ENCODE measurements at regions not wholly inside any gene's neighbourhood (a gene's known extent, or its start where the extent isn't known, plus 50 kb on each side); places are given as distances from the start of the nearest gene placed in this dataset.
"Not testable (repeated sequence)": the region's sequence is repeated elsewhere in the genome, so short reads cannot be mapped to it uniquely, and the experiment has no call there.

DNA sequence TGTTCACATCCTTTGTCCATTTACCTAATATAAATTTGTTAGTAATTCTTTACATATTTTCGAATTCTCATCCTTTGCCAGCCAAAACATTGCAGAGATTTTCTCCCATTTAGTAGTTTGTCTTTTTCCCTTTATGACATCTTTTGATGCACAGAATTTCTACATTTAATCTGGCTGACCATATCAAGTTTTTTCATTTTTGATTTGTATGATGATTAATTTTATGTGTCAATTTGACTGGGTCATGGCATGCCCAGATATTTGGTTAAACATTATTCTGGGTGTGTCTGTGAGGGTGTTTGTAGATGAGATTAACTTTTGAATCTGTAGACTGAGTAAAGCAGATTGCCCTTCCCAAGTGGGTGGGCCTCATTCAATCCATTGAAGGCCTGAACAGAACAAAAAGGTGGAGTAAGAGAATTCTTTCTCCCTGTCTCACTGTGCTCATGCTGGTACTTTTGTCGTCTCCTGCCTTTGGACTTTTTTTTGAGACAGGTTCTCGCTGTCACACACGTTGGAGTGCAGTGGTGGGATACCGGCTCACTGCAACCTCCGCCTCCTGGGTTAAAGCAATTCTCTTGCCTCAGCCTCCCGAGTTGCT lies 72.1 kb upstream of the EPB41L1 start:
- DNase-seq (ENCODE audit: low read depth), result no peak

DNA sequence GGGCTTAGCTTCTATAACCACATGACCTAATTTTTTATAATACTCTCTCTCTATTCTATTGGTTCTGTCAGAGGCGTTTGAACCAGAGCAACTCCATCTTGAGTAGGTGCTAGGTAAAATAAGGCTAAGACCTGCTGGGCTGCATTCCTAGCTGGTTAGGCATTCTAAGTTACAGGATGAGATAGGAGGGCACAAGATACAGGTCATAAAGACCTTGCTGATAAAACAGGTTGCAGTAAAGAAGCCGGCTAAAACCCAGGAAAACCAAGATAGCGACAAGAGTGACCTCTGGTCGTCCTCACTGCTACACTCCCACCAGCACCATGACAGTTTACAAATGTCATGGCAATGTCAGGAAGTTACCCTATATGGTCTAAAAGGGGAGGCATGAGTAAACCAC lies 71.3 kb upstream of the EPB41L1 start:
- DNase-seq (ENCODE audit: low read depth), result not testable (repeated sequence)

DNA sequence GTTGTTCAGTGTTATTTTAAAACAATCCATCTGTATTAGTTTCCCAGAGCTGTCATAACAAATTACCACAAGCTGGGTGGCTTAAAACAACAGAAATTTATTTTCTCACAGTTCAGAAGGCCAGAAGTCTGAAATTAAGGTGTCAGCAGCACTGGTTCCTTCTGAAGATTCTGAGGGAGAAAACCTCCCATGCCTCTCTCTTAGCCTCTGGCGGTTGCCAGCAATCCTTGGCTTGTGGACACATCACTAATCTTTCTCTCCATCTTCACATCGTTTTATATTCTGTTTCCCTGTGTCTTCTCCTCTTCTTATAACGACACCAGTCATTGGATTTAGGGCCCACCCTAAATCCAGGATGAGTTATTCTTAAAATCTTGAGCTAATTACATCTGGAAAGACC lies 70.2 kb upstream of the EPB41L1 start:
- no peak for DNase-seq (ENCODE audit: low read depth)

DNA sequence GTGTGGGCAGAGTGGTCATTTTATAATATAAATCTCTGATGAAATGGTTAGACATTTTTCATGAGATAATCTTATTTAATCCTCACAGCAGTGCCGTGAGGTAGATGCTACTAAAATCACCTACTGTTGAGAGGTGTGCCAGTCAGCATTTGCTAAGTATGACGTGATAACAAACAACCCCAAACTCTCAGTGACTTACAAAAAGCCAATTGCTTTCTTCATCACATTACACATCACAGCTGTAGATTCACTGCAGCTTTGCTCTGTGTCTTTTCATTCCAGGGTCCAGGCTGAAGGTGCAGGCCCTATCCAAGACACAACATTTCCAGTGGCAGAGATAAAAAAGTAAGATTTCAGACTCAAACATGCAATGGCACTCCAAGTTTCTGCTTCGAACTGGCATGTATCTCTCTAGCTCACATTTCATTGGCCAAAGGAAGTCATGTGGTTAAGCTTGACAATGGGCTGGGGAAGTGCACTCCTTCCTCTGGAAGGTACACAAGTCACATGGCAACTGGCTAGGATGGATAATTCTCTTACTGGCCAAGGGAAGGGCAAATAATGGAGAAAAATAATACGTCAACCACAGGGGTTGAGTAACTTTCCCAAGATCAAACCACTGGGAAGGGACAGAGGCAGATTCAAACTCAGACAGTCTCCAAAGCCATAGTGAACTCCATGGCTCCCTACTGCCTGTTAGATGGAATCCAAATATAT lies 69.5 kb upstream of the EPB41L1 start:
- no peak for DNase-seq (ENCODE audit: low read depth)

GRCh38 chr20:36085686-36086267 lies 68.8 kb upstream of the EPB41L1 start:
- no peak for DNase-seq (ENCODE audit: low read depth)

DNA sequence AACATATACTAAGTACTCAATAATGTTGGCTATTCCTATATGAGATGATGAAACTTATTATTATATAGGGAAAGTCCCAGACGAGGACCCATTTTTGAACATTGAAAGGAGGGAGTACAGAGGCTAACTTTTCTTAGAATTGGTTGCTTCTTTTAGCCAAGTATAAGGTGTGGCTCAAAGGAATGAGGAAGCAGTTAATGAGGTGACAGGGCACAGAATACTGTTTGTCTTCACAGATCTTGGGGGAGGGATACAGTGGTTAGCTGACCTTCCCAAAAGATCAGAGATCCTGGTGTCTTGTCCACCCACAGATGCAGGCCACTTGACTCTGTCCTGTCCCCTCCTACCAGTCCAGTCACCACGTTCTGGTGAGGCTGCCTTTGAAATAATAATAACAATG lies 67.8 kb upstream of the EPB41L1 start:
- no peak for DNase-seq (ENCODE audit: low read depth)

GRCh38 chr20:36090223-36090622 lies 64.3 kb upstream of the EPB41L1 start:
- no peak for DNase-seq (ENCODE audit: low read depth)

GRCh38 chr20:36091561-36092397 lies 62.8 kb upstream of the EPB41L1 start:
- no peak for DNase-seq (ENCODE audit: low read depth)

DNA sequence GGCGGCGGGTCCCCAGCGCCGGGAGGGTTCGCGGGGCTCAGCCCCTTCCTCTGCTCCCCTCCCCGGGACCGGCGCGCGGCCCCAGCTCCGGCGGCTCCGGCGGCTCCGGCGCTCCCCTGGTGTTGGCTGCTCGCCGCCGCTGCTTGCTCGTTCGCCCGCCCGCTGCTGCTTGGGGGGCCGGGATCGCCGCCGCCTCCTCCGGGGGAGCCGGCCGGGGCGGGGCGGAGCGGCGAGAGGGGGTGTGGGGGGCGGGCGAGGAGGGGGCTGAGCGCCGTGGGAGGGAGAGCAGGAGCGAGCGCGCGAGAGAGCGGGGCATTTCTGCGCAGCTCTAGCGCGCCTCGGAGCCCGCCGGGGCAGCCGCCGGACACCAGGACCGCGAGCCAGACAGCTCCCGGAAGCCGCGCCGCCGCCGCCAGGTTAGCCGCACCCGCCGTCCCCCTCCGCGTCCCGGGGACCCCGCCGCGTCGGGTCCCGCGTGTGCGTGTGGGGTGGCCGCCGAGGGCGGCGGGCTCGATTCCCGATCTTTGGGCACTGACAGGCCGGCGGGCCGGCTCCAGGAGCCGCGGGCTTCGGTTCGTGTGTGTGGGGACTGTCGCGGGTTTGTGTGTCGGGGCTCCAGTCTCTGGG lies 62.0 kb upstream of the EPB41L1 start:
- DNase-seq (ENCODE audit: low read depth), result no peak

DNA sequence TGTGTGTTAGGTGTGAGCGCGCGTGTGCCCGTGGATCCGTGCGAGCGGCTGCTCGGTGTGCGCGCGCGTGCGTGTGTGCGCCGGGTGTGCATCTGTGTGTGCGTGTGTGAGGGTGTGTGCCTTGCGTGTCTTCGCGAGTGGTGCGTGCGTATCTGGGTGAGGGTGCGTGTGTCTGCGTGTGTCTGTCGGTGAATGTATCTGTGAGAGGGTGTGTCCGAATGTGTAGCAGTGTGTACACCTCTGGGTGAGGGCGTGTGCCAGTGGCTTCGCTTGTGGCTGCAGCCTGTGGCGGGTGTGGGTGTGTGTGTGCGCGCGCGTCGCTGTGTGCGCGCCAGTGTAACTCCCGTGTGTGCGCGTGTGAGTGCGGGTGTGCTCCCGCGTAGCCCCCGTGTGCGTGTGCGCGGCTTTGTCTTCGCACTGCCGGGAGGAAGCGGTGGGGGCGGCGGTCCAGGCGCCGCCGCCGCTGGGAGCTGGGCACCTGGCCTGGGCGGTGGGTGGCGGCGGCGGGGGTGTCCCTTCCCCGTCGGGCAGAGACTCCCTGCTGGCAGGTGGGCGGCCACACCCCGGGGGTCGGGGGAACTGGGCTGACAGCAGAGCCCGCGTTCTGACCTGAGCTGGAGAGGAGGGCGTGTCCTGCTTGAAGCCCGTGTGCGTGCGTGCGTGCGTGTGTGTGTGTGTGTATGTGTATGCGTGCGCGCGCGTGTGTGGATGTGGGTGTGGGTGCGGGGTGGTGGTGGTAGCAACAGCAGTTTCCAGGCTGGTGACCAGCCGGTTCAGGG lies 61.3 kb upstream of the EPB41L1 start:
- DNase-seq (ENCODE audit: low read depth), result no peak

GRCh38 chr20:36093804-36094145 lies 60.8 kb upstream of the EPB41L1 start:
- DNase-seq (ENCODE audit: low read depth), result no peak

DNA sequence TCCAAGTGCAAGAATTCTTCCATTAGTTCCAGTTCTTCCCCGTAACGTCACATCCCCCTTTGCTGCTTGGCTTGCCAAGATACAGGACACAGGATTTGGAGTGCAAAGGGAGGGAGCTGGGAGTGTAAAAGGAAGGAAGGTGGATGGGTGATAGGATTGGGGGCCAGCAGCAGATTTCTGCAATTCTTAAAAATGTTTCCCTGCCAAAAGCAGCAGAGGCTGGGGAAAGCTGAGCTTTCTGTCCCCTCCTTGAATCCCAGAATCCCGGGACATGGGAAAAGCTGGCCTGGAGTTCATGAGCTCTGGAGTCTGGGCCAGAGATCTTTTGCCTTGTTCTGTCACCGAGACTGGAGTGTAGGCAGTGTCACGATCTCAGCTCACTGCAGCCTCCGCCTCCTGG lies 60.0 kb upstream of the EPB41L1 start:
- DNase-seq (ENCODE audit: low read depth), result no peak

DNA sequence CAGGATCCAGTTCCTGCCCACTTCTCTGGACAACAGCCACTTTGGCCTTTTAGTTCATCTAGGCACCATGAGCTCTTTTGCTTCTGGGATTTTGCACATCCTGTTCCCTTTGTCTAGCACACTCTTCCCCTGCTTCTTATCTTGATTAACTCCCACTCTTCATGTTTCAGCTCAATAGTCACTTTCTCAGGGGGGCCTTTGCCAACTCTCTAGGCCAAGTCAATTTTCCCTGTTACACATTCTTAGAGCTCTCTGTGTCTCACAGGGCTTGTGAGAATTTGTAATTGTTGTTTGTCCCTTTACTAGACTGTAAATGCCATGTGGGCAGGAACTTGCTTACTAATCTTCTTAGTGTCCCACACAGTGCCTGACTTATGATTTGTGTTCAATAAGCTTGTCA lies 58.1 kb upstream of the EPB41L1 start:
- no peak for DNase-seq (ENCODE audit: low read depth)

GRCh38 chr20:36097337-36098151 lies 57.0 kb upstream of the EPB41L1 start:
- peak; percentile 74 for DNase-seq (ENCODE audit: low read depth)

DNA sequence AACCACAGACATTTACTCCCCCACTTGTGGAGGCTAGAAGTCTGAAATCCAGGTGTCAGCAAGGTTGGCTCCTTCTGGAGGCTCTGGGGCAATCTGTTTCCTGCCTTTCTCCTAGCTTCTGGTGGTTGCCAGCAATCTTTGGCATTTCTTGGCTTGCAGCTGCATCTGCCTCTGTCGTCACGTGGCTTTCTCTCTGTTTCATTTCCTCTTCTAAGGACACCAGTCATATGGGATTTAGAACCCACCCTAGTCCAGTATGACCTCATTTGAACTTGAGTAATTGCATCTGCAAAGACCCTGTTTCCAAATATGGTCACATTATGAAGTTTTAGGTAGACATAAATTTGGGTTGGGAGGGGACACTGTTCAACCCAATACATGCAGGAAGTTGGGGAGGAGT lies 56.2 kb upstream of the EPB41L1 start:
- DNase-seq (ENCODE audit: low read depth), result no peak

DNA sequence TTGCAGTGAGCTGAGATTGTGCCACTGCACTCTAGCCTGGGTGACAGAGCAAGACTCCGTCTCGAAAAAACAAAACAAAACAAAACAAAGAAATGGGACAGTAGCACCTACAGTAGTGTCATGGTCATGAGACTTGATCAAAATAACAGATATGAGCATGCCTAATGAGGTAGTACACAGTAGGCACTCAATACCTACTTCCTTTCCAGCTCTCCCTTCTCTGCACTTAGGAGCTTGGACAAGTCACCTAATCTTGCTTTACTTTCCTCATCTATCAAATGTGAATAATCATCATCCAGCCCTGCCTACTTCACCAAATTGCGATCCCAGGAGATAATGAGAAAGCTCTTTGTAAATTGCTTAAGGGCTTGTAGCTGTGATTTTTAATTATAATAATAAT lies 55.4 kb upstream of the EPB41L1 start:
- DNase-seq (ENCODE audit: low read depth), result no peak

DNA sequence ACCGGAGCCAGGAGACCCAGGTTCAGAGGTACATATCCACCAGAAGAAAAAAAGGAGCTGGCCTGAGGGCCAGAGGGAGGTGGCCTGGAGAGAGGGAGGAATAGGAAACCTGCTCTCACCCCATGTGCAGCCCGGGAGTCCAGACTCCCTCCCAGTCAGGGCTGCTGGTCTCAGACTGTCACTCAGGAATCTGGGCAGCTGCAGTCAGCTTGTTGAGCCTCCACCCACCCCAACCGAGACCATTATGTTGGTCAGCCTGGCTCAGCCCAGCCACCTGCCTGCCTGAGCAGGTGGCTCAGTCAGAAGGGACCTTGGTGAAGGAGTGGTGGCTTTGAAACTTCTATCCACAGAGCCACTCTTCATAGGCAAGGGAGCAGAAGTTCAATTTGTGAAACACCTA lies 53.3 kb upstream of the EPB41L1 start:
- DNase-seq (ENCODE audit: low read depth), result no peak

DNA sequence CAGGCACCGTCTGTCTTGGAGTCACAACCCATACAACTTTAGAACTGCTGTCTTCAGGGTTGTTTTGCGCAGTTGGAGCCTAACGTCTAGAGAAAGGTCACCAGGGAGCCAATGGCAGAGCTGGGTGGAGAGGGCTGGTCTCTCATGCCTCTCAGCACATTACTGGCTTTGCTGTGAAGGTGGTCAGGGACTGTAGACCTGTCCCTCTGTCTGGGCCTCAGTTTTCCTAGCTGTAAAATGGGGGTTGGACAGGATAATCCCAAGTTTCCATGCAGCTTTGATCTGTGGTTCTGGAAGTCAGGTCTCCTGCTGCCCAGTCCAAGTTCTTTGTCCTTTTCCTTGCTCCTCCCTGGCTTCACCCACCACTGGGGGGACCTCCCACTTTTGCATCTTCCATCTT lies 52.2 kb upstream of the EPB41L1 start:
- DNase-seq (ENCODE audit: low read depth), result no peak

DNA sequence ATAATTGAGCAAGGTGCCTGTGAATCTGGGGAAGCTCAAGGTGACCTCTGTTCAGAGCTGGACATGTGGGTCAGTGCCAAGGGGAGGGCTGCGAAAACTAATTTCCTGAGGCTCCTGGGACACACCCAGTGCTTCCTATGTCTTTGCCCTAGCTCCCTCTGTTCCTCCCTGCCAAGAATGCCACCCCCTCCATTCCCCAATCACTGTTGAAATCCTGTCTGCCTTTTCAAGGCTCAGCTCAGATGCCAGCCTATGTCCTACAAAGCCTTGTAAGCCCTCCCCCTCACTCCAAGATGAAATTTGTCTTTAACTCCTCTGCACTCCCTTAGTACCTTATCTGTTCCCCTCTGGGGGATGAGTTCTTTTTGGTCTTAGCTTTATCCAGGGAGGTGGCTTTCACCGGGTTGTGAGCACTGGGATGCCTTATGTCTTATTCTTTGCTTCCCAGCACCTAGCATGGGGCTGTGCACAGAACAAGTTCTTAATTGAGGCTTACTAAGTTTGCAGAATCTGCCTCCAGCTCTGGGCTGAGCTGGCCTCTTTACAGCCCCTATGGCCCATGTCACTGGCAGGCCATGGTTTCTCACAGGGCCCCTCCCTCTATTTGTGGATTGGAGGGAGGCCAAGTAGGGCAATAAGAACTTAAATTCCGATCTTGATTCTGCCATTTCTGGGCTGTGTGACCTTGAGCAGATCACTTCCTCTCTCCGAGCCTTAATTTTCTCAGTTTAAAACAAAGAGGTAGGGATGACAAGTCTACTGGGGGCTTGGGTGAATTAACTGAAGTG lies 51.5 kb upstream of the EPB41L1 start:
- no peak for DNase-seq (ENCODE audit: low read depth)

- DNase-seq (ENCODE audit: low read depth), result no peak
Measured at GRCh38 chr20:36104244-36104643, 50.3 kb upstream of the EPB41L1 start.

All from HS-27A (cell line).